ENCODE measurements at regions not wholly inside any gene's neighbourhood (a gene's known extent, or its start where the extent isn't known, plus 50 kb on each side); places are given as distances from the start of the nearest gene placed in this dataset.
A peak's percentile ranks its signal among the peaks of the same experiment; 100 is the strongest.

GRCh38 chr7:131261476-131261994 lies 66.1 kb upstream of the MKLN1 start:
- H3K4me1 Mint-ChIP-seq: peaks cover 18% of the 10 kb centered on the region
- Histone ChIP-seq H3K4me3 (replicated peaks in 1 of 3; ENCODE audit: low read depth in 2 of 3, low read length in 3 of 3) (no peak overlapping the region), H3K36me3 (replicated peaks in 1 of 2; ENCODE audit: control insufficient read depth in 1 of 2, insufficient read depth in 2 of 2, low read length in 2 of 2) (no peaks in the 10 kb centered on the region), H2AFZ (ENCODE audit: insufficient read depth, low read depth, low read length, poor library complexity, severe bottlenecking) (no peak overlapping the region), H3K4me1 (ENCODE audit: control insufficient read depth in 1 of 2, insufficient read depth in 2 of 2, low read length in 2 of 2) (peaks cover 14 to 18% of the 10 kb centered on the region in 2 donors), H3K27me3 (ENCODE audit: control insufficient read depth in 2 of 2, insufficient read depth in 2 of 2, low read length in 2 of 2) (no peaks in the 10 kb centered on the region), H4K20me1 (ENCODE audit: insufficient read depth, low read length) (no peaks in the 10 kb centered on the region), H3K79me2 (ENCODE audit: insufficient read depth, low read length) (no peaks in the 10 kb centered on the region), H3K9ac (ENCODE audit: insufficient read depth, low read length, poor library complexity, severe bottlenecking) (no peak overlapping the region), H3K27ac (ENCODE audit: low read depth in 1 of 2, low read length in 2 of 2) (no peak overlapping the region), H3K4me2 (replicated peaks; ENCODE audit: extremely low read depth, low read length, poor library complexity, severe bottlenecking) (no peak overlapping the region), H3K9me3 (replicated peaks in 1 of 2; ENCODE audit: control insufficient read depth in 1 of 2, insufficient read depth in 1 of 2, low read length in 2 of 2) (no peaks in the 10 kb centered on the region)
- intact Hi-C loops (cut with micrococcal nuclease): loop anchor here in 1 of 2 donors (10.0 kb wide), 1 partner anchor 57 kb away; no protein-coding TSS in a partner anchor
- peak overlapping the region in 1 of 7 donors; percentile 28 for H3K27ac Mint-ChIP-seq
- peaks cover 0 to 3% (median 0%) of the 10 kb centered on the region in 3 donors for H3K27me3 Mint-ChIP-seq (ENCODE audit: low read depth in 3 of 3)
- no peak overlapping the region for H3K4me3 Mint-ChIP-seq
- WGBS (ENCODE audit: insufficient coverage): no CpG with 5 or more reads among the region's 1 CpG
- no peaks in the 10 kb centered on the region for H3K36me3 Mint-ChIP-seq
- TF ChIP-seq, protein P1, sequence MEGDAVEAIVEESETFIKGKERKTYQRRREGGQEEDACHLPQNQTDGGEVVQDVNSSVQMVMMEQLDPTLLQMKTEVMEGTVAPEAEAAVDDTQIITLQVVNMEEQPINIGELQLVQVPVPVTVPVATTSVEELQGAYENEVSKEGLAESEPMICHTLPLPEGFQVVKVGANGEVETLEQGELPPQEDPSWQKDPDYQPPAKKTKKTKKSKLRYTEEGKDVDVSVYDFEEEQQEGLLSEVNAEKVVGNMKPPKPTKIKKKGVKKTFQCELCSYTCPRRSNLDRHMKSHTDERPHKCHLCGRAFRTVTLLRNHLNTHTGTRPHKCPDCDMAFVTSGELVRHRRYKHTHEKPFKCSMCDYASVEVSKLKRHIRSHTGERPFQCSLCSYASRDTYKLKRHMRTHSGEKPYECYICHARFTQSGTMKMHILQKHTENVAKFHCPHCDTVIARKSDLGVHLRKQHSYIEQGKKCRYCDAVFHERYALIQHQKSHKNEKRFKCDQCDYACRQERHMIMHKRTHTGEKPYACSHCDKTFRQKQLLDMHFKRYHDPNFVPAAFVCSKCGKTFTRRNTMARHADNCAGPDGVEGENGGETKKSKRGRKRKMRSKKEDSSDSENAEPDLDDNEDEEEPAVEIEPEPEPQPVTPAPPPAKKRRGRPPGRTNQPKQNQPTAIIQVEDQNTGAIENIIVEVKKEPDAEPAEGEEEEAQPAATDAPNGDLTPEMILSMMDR (IDR thresholded peaks at IDR 0.05): no peak
- DNase-seq: no peak
- peaks cover 0 to 3% (median 1%) of the 10 kb centered on the region in 7 donors for H3K9me3 Mint-ChIP-seq

- Histone ChIP-seq H3K79me2 (ENCODE audit: insufficient read depth, low read length) (no peaks in the 10 kb centered on the region), H3K9me3 (replicated peaks in 1 of 2; ENCODE audit: control insufficient read depth in 1 of 2, insufficient read depth in 1 of 2, low read length in 2 of 2) (no peaks in the 10 kb centered on the region), H3K4me2 (replicated peaks; ENCODE audit: extremely low read depth, low read length, poor library complexity, severe bottlenecking) (peak overlapping the region; percentile 25), H2AFZ (ENCODE audit: insufficient read depth, low read depth, low read length, poor library complexity, severe bottlenecking) (peak overlapping the region; percentile 3), H3K4me1 (ENCODE audit: control insufficient read depth in 1 of 2, insufficient read depth in 2 of 2, low read length in 2 of 2) (peaks cover 14 to 18% of the 10 kb centered on the region in 2 donors), H3K27ac (ENCODE audit: low read depth in 1 of 2, low read length in 2 of 2) (peak overlapping the region in 1 of 2 donors; percentile 37), H3K9ac (ENCODE audit: insufficient read depth, low read length, poor library complexity, severe bottlenecking) (no peak overlapping the region), H3K27me3 (ENCODE audit: control insufficient read depth in 2 of 2, insufficient read depth in 2 of 2, low read length in 2 of 2) (no peaks in the 10 kb centered on the region), H3K36me3 (replicated peaks in 1 of 2; ENCODE audit: control insufficient read depth in 1 of 2, insufficient read depth in 2 of 2, low read length in 2 of 2) (no peaks in the 10 kb centered on the region), H3K4me3 (replicated peaks in 1 of 3; ENCODE audit: low read depth in 2 of 3, low read length in 3 of 3) (peak overlapping the region in 1 of 3 experiments; percentile 14), H4K20me1 (ENCODE audit: insufficient read depth, low read length) (no peaks in the 10 kb centered on the region)
- peak in 2 of 3 donors; percentile 31 to 38 for DNase-seq
- TF ChIP-seq, protein P1 (IDR thresholded peaks at IDR 0.05): no peak
- H3K9me3 Mint-ChIP-seq: peaks cover 0 to 3% (median 2%) of the 10 kb centered on the region in 7 donors
- H3K4me3 Mint-ChIP-seq: peak overlapping the region in 1 of 2 donors; percentile 74
- peak overlapping the region in 6 of 7 donors; percentile 25 to 75 (median 66) for H3K27ac Mint-ChIP-seq
- H3K27me3 Mint-ChIP-seq (ENCODE audit: low read depth in 3 of 3): no peaks in the 10 kb centered on the region
- H3K36me3 Mint-ChIP-seq: no peaks in the 10 kb centered on the region
- intact Hi-C loops (cut with micrococcal nuclease): loop anchor here in 1 of 2 donors (10.0 kb wide), 1 partner anchor 60 kb away; no protein-coding TSS in a partner anchor
- 0% methylated on average over 2 of the region's 4 CpGs for WGBS (ENCODE audit: insufficient coverage)
- H3K4me1 Mint-ChIP-seq: peaks cover 18% of the 10 kb centered on the region
Measured at GRCh38 chr7:131265227-131265626, 62.4 kb upstream of the MKLN1 start.

Measured in CD14-positive monocyte (primary cell).